NOMO-1 treated with DMSO at 0.1 percent for 48 hours (cell line): ENCODE measurements at regions not wholly inside any gene's neighbourhood (a gene's known extent, or its start where the extent isn't known, plus 50 kb on each side); places are given as distances from the start of the nearest gene placed in this dataset.

Experiments used
- DNase-seq: peaks from one replicate; lab custom pipeline; 2025; ENCODE audit not compliant: unreplicated experiment; lab: John Stamatoyannopoulos, UW

DNA sequence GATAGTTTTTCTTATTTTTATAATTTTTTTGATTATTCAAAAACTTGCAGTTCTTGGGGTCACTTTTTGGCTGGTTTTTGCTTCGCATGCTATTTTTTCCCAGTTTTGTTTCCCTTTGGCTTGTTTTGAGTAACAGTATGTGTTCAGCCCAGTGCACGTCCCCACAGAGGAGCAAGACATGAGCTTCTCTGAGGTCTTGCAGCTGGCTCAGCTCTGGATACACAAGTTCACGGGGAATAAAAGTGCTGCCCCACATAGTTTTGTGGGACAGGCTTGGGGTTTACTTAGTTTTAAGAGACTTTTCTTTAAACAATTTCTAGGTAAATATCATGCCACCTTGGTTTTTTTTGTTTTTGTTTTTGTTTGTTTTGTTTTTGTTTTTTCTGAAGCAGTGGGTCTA is 297.8 kb upstream of the IRX1 start:
- DNase-seq: no peak

DNA sequence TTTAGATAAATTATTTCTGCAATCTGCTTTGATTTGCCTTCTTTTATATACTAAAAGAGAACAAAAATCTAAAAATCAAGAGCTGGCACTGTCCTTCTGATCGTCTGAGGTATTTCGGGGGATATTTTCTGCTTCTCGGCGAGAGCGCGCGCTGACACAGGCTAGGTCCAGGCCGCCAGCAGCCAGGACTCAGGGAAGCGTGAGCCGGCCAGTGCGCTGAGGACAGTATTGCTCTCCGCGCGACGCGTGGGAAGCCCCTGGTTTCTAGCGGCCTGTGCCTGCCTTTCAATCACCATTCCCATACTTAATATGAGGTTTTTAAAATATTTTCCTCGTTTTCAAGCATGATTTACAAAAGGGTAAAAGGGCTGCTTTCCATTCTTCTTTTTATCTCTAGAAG is 307.3 kb upstream of the IRX1 start:
- no peak for DNase-seq

DNA sequence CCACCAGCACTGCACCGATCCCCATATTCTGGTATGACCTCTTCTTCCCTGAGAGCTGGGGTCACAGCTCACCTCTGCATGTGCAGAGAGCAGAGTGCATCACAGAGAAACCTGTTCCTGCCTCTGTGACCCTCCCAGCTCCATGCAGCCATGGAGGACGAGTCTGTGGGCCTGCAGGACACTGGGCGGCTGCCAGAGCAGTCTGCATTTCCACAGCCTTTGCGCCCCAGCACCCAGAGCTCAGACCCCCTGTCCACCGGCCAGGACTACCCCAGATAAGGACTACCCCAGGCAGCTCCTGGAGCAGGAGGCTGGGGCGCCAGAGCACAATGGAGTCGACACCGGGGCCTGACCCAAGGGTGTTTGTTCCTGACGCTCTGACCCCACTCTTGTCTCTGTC is 308.1 kb upstream of the IRX1 start:
- no peak for DNase-seq

DNA sequence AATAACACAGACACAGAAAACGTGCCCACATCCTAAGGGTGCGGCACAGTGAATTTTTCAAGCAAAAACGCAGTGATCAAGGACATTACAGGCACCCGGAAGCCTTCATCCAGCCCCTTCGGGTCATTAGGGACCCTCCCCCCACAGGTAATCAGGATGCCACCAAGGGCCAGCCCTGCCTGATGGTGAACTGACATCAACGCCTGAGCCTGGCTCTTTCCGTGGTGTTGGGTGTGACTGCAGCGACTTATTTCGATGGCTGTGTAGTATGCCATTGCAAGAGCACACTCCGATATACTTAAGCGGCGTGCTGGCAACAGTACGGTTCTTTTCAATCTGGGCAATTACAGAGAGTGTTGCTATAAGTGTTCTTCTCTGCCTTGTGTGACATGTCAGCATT is 310.0 kb upstream of the IRX1 start:
- no peak for DNase-seq

DNA sequence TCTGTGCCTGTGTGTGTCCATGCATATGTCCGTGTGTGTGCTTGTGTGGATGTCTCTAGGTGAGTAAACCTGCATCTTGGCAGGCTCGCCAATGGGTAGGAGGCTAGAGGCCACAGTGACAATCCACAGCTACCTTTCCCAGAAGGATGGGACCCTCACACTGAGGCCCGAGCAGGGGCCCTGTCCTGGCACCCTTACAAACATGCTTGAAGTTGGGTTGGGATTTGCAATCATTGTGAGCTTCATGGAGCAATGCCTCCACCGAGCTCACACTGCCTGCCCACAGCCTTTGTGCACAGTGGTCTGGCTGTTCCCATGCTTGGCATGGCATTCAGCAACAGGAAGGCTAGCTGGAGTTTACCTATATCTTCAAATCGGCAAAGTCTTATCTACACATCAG is 311.1 kb upstream of the IRX1 start:
- DNase-seq: no peak

DNA sequence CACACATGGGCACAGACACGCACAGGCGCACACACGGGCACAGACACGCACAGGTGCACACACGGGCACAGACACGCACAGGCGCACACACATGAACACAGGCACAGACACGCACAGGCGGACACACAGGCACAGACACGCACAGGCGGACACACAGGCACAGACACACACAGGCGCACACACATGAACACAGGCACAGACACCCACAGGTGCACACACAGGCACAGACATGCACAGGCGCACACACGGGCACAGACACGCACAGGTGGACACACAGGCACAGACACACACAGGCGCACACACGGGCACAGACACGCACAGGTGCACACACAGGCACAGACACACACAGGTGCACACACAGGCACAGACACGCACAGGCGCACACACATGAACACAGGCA is 312.8 kb upstream of the IRX1 start:
- DNase-seq: no peak

DNA sequence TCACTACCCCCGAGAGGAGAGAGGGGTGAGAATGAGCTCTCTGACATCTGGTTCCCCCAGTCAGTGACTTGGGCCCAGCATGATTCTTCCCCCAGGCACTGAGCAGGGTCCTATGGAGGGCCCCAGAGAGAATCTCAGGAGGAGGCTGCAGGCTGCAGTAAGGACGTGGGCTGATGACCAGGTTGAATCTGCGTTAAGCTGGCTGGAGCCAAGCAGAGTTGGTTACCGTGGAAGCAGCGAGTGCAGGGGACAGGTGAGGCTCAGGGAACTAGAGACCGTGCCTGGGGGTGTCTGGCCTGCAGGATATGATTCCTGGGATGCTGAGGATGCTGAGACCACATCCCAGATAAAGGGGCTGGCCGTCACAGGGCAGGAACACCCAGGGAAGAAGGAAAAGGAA is 314.3 kb upstream of the IRX1 start:
- no peak for DNase-seq

DNA sequence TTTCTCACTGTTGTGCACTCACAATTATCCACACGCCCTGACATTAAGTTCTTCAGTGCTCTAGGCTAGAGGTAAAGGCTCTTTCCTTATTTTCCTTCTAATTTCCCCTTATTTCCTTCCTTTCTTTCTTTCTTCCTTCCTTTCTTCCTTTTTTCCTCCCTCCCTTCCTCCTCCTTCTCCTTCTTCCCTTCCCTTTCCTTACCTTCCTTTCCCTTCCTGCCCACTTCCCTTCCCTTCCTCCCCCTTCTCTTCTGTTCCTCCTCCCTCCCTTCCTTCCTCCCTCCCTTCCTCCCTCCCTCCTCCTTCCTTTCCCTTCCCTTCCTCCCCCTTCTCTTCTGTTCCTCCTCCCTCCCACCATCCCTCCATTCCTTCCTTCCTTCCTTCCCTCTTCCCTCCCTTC is 317.0 kb upstream of the IRX1 start:
- DNase-seq: no peak

DNA sequence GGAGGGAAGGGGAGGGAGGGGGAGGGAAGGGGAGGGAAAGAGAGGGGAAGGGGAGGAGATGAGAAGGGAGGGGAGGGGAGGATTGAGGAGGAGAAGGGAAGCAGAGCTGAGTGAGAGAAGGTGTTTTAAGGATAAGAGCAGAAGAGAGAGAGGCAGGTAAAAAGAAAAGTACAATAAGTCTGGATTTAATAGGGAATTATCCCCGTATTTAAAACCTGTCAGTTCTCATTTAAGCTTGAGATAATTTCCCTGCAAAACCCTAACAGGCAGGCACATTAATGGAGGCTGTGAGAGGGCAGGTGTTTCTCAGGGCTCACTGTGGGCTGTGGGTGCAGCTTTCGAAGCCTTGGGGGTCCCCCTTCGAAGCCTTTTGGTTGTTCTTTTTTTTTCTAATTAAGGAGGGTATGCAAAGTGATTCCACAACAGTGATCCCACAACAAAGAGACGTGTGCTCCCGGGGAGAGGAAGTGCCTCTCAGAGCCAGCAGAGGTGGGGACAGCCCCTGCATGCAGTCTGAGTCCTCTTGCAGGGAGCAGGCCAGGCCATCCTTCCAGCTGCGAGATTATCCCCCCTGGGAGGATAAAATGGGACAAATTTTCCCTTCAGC is 317.9 kb upstream of the IRX1 start:
- no peak for DNase-seq

DNA sequence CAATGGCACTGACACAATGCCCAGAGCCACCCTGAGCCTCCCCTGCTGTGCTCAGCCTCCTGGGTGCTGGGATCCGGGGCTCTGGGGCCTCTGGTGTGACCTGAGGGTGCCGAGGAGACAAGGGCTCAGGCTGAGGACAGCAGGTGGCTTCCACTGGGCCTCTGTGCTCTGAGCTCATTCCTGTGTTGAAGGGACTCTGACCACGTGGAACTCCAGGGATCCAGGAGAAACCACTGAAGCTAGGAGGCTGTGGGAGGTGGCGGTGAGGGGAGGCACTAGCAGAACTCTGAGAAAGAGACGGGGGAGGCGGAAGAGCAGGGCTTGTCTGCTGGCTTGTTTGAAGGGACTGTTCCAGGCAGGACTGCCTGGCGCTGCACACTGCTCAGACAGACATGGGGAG is 318.7 kb upstream of the IRX1 start:
- DNase-seq: no peak

DNA sequence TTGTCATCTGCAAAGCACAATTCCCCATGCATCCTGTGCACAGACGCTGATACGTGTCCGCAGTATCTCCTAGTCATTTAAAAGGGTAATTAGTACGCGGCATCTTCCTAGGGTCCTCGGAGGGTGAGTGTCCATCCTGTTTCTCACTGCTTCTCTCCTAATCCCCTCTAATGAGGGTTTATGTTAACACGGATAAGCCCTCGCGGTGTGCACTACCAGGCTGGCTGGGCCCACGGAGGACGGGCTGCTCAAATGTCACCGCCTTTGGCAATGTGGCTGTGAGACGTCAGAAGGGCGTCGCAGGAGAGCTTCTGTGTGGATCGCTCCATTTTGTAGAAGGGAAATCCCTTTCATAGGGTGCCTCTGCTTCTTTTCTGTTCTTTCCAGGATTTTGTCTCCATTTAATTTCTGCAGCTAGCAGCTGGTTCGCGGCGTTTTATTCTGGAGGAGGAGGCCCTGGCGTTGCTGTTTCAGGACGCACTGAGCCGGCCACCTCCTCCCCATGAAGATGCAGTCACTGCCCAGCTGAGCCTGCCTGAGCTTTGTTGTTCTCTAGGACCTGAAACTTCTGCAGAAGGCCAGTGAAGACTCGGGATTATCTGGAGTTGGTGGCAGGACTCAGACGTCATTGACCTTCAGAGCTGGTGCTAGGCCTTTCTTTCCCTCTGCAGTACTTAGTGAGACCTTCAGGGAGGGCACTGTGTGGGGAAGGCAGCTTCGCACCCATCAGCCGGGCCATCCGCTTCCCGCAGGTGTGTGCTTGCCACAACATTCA is 326.1 kb upstream of the IRX1 start:
- DNase-seq: no peak

DNA sequence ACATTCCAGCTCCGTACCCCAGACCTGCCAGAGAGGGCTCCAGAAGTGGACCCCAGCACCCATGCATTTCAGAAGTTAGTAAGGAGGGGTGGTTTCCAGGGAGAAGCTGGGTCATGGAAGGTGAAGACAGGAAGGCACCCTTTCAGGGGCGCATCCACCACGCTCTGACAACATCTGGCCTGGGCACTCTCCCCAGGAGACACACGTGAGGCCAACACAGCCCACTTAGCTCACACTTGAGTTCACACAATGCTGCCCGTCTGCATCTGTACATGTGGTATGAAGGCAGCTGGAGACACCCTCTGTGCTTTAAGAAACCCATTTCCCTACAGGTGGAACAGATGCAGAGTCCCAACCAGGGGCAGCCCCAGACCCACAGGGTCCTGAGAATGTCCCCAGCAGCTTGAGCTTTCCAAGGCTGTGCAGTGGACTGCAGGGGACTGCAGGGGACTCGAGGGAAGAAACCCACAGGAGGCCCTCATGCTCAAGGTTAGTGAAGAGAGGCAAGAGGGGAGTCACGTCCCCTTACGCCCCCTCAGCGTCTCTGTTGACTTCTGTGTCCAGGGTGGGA is 326.8 kb upstream of the IRX1 start:
- no peak for DNase-seq

DNA sequence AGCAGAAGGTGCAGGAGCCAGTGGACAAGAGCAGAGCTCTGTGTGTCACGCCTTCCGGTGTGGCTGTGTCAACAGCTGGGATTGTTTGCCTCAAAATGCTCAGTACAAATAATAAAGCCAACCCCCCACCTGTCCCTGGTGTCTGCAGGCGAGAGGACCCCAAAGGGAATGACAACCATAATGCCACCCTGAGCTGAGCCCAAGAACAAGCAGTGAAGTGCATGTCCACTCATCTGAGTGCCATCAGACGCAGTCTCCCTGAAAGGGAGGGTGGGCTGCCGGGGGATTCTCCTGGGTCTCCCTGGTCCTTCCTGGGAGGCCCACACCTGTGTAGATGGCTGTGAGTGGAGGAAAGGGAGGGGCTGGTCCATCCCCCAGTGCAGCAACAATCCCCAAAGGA is 328.8 kb upstream of the IRX1 start:
- DNase-seq: no peak

DNA sequence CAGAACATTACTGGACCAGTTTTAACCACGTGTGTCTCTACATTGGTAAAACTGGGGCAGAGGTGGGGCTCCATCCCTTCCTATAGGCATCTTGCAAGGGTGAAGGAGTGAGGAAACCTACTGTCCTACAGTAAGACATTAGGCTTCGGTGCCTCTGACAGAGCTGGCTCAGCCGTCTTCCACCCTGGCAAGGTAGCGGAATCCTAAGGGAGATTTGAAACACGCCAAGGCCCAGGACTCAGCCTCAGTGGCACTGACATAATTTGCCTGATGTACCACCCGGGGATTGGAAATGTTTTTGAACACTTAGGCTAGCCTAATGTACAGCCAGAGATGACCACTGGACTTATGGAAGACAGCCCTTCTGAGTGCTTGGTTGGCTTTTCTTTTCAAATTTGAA is 329.7 kb upstream of the IRX1 start:
- no peak for DNase-seq

DNA sequence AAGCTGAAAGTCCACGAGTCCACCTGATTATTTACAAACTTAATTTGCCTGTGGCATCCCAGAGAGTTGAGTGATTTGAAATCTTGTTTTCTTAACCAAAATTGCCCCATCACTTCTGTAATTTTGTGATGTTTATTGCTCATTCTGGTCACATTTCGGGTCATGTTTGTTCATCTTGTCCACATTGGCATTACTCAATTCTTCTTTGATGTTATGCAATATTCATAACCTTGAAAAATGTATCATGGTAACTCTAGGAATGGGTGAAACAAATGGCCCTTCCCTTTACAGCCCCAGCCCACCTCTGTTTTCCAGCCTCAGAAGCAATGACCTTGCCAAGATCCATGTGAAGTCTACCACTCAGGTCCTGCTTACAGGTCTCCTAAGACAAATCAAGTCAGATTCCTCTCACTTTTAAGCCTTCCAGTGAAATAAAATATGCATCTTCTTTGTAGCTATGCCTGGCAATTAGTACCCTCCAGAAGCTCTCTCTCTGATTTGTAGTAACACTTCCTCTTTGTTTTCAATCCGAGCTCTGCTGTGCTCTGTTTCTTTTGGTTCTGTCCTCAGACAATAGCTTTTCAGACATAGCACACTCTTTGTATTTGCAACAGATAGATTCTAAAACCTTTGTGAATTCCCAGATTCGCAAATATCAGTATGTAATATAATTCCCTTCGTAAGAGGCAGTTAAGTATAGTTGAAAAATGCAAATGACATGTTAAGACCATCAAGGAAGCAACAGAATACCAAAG is 330.3 kb upstream of the IRX1 start:
- peak; percentile 9 for DNase-seq

DNA sequence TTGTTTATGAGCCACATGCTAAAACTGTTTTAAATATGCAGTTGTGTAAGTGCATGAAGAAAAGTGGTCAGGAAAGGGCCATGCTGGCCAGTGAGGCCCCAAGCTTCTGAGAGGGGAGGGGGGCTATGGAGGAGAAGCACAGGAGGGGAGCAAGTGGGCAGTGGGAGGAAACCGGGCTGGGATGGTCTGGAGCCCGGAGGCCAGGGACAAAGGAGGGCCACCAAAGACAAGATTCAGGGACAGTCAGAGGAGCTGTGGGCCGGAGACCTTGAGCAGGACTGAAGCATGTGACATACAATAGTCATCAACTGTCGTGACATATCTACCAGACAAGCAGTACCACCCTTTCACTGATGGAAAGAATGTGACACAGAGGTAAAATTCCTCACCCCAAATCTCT is 333.2 kb upstream of the IRX1 start:
- no peak for DNase-seq

DNA sequence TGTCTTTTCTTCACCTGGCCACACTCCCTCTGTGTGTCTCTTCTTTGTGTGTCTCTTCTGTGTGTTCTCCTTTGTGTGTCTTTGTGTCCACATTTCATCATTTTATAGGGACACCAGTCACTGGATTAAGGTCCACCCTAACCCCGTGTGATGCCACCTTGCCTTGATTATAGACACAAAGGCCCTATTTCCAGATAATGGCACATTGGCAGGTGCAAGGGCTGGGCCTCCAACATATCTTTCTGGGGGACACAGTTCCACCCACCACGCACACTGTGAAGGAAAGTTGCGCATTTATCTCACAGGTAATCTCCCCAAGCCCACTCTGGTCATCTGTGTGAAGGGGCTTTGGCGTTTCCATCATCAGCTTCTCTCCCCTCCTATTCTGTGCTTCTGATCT is 334.6 kb upstream of the IRX1 start:
- DNase-seq: no peak

DNA sequence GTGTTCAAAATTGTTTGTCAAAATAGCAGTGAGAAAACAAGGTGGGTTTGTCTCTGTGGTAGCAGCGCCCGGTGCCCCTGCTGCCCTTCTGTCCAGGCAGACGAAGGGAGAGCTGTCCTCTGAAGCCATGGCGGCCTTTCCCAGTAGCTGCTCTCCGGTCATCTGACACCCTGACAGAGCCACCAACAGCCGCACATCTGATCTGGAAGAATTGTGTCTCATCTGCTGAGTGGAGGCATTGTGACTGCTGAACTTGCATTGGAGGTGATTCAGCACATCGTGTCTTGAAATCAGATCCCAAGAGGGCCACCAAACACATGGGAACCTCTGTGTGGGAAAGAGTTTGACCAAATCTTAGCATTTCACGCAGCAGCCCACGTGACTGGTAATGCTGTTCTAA is 337.6 kb upstream of the IRX1 start:
- no peak for DNase-seq

DNA sequence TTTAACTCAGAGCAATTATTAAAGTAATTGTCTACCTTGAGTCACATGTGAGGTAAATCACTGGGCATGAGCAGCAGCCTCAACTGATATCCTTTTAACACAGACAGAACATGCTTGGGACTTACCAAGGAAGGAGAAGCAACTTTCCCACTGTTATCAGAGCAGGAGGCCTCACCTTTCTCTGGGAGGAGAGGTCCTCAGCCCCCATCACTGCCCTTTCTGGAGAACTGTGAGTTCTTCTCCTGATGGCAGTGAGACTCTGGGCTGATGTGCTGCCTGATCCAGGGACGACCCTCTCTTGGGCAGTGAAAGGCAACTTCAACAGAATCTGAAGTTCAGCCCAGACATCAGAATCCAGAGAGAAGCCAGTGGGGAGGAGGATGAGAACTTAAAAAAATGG is 343.4 kb upstream of the IRX1 start:
- DNase-seq: no peak

DNA sequence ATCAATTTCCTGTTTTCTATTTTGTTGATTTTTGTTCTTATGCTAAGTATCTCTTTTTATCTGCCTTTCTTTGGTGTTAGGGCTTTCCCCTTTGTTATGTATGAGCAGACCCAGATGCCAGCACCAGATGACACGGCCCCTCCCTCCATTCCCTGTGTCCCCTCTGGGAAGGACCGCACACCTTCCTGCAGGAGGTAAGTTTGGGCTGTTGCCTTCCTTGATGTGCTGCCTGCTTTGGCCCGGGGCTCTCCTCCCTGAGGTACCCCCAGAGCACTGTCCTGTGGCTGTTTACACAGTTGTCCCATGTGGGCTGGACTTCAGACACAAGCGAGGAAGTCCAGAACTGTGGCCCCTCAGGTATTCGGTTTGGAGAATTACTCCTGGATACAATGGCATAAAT is 343.8 kb upstream of the IRX1 start:
- DNase-seq: no peak

DNA sequence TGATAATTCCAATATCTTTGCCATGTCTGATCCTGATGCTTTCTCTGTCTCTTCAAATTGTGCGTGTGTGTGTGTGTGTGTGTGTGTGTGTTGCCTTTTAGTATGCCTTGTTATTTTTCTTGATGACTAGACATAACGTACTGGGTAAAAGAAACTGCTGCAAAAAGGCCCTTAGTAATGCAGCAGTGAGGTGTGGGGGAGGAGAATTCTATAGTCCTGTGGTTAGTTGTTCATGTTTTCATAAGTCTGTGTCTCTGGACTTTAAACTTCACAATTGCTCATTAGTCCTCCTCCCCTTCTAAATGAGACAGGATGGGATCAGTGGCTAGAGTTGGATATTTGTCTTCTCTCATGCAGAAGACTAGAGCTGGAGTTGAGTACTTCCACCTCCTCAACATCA is 346.2 kb upstream of the IRX1 start:
- no peak for DNase-seq

DNA sequence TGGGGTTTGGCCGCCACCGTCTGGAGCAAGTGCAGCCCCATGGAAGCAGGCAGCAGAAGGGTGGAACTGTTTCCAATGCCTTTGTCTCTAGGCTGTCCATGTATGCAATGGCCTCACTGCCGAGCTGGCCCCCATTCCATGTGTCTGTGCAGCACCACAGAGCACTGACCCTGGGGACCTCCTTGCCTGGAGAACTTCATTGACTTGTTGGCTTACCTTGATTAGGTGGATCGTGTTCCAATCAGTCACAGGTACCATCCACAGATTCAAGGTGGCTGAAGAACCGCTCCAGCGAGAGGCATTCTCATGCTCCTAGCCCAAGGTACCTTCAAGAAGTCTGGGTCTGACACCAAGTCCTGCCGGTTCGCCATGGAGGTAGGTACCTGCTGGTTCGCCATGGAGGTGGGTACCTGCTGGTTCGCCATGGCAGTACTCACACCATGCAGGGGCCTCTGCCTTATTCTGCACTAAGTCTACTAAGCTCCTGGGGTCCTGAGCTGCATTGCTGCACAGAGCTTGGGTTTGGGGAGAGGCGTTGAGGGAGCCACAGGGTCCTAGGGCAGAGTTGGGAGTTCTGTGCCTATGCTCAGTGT is 358.3 kb upstream of the IRX1 start:
- no peak for DNase-seq
